GM19468 (cell line): ENCODE measurements at regions not wholly inside any gene's neighbourhood (a gene's known extent, or its start where the extent isn't known, plus 50 kb on each side); places are given as distances from the start of the nearest gene placed in this dataset.

Experiments used
- ATAC-seq: cut with Tn5 transposase; IDR thresholded peaks from one replicate; pipeline ENCODE4 v1.9.1; 2021; ENCODE audit warnings: mild to moderate bottlenecking, moderate library complexity, moderate number of reproducible peaks; ENCODE audit not compliant: unreplicated experiment; ENCODE audit errors: extremely low read depth

- no peak for ATAC-seq
Measured at GRCh38 chr6:45715508-45715803, 300.2 kb downstream of the CLIC5 start.

- ATAC-seq = no peak
Measured at GRCh38 chr6:45714741-45715507, 300.7 kb downstream of the CLIC5 start.

GRCh38 chr6:45714006-45714730 lies 301.5 kb downstream of the CLIC5 start:
- ATAC-seq = no peak
